Left ventricle myocardium superior (tissue), 1 donor: ENCODE measurements at regions not wholly inside any gene's neighbourhood (a gene's known extent, or its start where the extent isn't known, plus 50 kb on each side); places are given as distances from the start of the nearest gene placed in this dataset.

ENCODE experiments used
- ATAC-seq: fragments of 200-7000 bp; cut with Tn5 transposase; one replicate; pipeline ENCODE4 v1.9.1; 2020; ENCODE audit warnings: mild to moderate bottlenecking, moderate library complexity
- DNase-seq: peaks from one replicate; pipeline ENCODE4 v3.0.0-alpha.2; 2020
- intact Hi-C: fragments of 100-400 bp; cut with micrococcal nuclease; formaldehyde crosslinking; loops from one replicate; pipeline ENCODE4 v1.11.0; 2022
- donor health status: DM: no; HTN: yes; CAD: no; lungs with severe emphysema.

DNA sequence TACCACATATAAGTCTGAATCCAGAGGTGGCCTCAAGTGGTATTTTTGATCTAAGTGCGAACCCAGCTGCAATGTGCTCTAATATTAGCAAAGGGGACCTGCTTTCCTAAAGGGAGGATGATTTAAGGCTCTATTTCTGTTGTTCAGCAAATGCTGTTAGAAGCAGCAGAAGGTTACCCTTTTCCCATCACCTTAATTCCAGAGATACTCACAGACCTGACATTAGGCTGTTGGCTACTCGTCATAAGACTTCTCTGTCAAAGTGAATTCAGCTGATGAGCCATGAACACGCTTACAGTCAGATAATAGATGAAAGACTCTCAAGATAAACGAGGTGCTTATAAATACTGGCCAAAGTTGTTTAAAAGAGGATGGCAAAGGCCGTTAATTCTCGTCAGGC is 308.7 kb upstream of the DDHD1 start:
- ATAC-seq (no peak), DNase-seq (no peak)
- intact Hi-C loops: no loop called here

DNA sequence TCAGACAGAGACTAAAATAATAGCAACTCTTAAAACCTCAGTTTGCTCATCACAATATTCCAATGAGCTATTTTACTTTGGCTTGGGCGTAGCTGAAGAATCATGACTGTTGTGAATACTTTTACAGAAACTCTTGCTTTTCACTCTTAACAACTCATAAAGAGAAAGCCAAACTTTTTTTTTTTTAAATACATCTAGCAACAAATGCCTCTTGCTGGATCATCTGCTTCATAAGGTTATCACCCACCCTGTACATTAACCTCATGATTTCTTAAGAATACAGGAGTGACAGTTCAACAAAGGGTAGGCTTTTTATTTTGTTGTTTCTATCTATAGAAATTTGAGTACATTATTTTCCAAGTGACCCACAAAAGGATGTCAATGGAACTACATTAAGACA is 307.4 kb upstream of the DDHD1 start:
- DNase-seq (no peak), ATAC-seq (no peak)
- intact Hi-C loops: no loop called here

DNA sequence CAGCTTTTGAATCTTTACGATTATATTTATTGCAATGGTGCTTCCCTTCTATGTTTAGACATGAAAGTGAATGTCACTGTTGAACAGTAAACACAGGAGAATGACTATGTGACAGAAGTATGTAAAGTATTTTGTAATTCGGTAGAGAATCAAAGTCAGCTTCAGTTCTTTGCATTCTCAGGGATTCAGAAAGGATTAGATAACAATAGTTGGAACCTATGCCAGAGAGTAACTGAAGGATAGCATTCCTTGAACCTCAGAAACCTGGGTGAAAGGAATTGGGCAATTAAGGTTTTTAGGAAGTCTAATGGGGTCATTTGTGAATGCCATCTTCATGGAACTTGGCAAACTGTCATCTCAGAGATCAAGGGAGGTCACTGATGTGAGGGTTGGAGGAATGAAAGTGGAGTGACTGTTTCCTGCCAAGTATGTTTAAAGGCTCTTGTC is 305.3 kb upstream of the DDHD1 start:
- intact Hi-C loops: no loop called here
- no peak for ATAC-seq
- no peak for DNase-seq

- intact Hi-C loops: no loop called here
- no peak for ATAC-seq
- DNase-seq: no peak
Measured at GRCh38 chr14:53456931-53457330, 303.8 kb upstream of the DDHD1 start.

DNA sequence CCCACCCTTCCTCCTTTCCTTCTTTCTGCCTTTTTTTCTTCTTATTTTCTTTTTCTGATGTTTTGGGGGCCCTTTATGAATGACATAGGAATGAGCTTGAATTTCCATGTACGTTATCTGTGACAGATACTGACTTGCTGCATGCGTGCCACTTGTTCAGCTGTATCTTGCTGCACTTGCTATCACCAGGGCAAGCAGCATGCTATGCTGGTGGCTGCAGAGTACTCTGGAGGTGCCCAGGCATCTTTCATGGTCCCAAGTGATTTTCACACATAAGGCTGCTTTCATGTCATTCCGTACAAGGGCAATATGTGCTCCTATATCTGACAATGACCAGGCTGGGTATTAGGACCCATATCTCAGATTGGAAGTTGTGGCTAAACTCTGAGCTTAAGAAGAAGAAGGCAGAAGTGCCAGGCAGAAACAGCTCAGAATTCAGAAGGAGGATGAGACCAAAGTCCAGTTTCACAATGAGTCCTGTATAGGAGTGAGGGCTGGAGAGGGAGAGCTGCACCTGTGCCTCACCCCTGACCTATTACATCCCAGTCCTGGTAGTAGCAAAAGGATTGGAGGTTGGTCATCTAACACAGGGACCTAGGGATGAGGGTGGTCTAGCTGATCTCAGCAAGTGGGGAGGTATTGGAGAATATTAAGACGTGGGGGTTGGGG is 299.0 kb upstream of the DDHD1 start:
- DNase-seq (no peak), ATAC-seq (no peak)
- intact Hi-C loops: no loop called here

- intact Hi-C loops: no loop called here
- no peak for ATAC-seq
Measured at GRCh38 chr14:53450871-53451270, 297.7 kb upstream of the DDHD1 start.

DNA sequence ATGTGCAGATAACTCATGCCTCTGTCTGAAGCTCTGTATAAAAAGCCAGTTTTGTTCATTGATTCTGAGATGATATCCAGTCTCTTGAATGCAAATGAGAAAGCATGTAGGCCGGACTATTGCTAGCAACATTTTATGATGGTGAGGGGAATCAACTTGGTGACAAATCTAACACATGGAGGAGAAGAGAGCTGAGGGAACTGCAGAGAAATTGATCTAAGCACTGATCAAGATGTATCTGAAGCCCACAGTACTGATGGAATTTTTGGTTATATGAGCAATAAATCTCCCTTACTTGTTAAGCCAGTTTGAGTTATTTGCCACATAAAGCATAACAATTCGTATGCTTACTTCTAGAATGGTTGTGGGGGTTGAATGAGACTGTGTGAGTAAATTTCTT is 295.6 kb upstream of the DDHD1 start:
- DNase-seq: no peak
- intact Hi-C loops: no loop called here

More at GRCh38 chr14:53450871-53451270, 297.7 kb upstream of the DDHD1 start:
- no peak for DNase-seq

DNA sequence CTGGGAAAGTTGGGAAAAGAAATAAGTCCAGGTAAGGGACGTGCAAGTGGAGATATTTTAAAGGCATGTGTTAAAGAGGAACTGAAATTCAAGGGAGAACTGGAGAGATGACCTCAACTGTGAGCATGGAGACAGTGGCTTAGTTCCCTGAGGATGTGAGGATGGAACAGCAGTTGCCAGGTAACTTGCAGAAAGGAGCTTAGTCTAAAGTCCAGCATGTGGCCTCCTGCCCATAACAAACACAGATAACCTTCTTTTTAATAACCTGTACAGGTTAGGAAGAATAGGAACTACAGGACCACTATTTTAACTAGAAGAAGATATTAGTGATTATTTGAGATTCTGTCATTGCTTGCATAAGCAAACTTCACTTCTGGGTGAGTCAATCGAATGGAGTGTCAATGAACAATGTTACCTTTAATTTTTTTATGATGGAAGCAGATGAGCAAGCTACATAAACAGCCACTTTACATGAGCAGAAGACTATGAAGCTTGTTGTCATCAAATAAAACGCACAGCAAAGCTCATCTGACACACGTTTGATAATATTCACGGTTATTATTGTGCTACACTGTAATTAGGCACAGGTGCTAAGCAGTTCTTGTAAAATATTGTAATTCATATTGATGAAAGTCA is 291.7 kb upstream of the DDHD1 start:
- intact Hi-C loops: no loop called here
- DNase-seq (no peak), ATAC-seq (no peak)

More for the DNA sequence above, 295.6 kb upstream of the DDHD1 start:
- no peak for ATAC-seq

- DNase-seq (no peak), ATAC-seq (no peak)
- intact Hi-C loops: no loop called here
Measured at GRCh38 chr14:53441789-53442188, 288.7 kb upstream of the DDHD1 start.

DNA sequence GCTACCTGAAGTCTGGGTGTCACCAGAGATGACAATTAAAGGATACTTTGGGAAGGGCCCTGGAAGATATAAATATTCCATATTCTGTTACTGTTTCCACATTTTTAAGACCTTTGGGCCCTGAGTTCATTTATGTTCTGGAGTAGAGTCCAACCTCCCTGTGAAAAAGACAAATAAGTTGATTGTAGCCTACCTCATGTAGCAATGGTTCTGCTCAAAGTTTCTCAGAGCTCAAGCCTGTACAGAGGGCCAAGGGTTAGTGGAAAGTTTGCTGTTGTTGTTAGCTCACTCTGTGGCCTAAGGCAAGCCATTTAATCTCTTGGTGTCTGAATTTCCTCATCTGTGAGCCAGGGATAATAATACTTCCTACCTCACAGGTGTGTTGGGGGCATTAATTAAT is 284.7 kb upstream of the DDHD1 start:
- ATAC-seq (no peak), DNase-seq (no peak)
- intact Hi-C loops: no loop called here

- peak; percentile 38 for ATAC-seq
- intact Hi-C loops: no loop called here
- no peak for DNase-seq
Measured at GRCh38 chr14:53432378-53432802, 279.3 kb upstream of the DDHD1 start.

DNA sequence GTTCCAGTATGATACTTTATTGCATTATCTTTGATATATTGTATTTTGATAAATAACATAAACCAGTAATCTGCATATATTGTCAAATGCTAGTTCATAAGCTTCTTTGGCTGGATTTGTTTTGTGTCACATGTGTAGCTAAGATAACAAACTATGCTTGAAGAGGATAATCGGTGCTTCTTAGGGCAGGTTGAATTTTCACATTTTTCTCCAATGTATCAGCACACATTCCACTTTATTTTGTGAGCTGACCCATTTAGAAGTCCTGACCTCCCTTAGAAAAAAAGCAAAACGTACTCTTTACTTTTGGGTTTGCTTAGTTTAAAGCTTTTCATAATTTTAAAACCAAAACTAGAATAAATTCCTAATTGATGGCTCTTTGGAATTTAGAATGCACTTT is 277.7 kb upstream of the DDHD1 start:
- intact Hi-C loops: no loop called here
- ATAC-seq (no peak), DNase-seq (no peak)

GRCh38 chr14:53412819-53413675 is 259.9 kb upstream of the DDHD1 start:
- ATAC-seq: no peak
- intact Hi-C loops: no loop called here

GRCh38 chr14:53411125-53411524 is 258.0 kb upstream of the DDHD1 start:
- intact Hi-C loops: no loop called here
- ATAC-seq (peak; percentile 31), DNase-seq (no peak)

More at GRCh38 chr14:53412819-53413675, 259.9 kb upstream of the DDHD1 start:
- no peak for DNase-seq

DNA sequence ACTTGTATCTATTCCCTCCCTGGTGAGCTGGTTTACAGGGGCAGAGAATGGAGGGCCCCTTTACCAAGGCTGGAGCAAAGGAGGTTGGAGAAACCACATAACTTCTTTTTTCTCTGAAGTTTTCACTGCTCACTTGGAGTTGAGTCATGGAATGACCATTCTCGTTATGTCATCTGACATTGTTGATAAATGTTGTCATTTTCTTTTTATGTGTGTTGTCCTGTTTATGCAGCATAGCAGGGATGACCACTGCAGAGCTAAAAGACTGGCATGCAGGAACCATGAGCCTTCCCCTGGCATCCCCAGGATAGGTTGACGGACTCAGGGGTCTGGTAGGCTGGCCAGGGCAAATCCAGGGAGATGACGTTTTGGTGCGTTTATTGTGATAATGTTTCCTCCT is 256.8 kb upstream of the DDHD1 start:
- DNase-seq: no peak
- intact Hi-C loops: no loop called here
- ATAC-seq: no peak

- intact Hi-C loops: no loop called here
- ATAC-seq (peak; percentile 79), DNase-seq (no peak)
Measured at GRCh38 chr14:53409289-53409688, 256.2 kb upstream of the DDHD1 start.

- DNase-seq (no peak), ATAC-seq (peak; percentile 35)
- intact Hi-C loops: no loop called here
Measured at GRCh38 chr14:53408175-53408879, 255.2 kb upstream of the DDHD1 start.

DNA sequence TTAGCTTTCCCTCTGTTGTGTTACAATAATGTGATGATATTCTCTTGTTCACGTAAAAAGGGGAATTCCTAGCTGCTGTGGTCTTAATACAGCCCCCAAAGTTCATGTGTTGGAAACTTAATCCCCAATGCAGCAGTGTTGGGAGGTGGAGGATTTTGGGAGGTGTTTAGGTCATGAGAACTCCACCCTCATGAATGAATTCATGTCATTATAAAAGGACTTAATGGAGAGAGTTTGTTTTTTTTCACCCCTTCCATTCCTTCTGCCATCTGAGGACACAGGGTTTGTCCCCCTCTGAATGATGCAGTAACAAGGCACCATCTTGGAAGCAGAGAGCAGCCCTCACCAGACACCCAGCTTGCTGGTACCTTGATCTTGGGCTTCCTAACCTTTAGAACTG is 253.4 kb upstream of the DDHD1 start:
- no peak for DNase-seq
- intact Hi-C loops: no loop called here
- ATAC-seq: no peak

GRCh38 chr14:53401646-53402045 is 248.5 kb upstream of the DDHD1 start:
- DNase-seq: no peak
- intact Hi-C loops: no loop called here
- ATAC-seq: no peak

DNA sequence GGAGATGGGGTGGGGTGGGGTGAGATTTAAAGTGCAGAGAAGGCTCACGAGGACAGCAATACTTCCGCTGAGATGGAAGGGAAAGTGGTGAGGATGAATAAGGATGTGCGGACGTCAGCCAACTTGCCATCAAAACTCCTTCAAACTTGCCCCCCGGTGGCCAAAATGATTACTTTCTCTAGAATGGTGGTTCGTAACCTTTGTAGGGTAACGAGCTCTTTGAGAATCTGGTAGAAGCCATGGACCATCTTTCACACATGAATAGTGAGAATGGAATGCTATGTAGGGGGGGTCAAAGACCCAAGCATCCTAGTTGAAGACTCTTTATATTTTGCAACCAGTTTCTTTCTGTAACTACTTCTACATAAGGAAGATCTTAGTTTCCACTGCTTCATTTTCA is 245.9 kb upstream of the DDHD1 start:
- DNase-seq (no peak), ATAC-seq (no peak)
- intact Hi-C loops: no loop called here
